Amygdala (tissue), 56 donors: ENCODE measurements at regions not wholly inside any gene's neighbourhood (a gene's known extent, or its start where the extent isn't known, plus 50 kb on each side); places are given as distances from the start of the nearest gene placed in this dataset.
"Not testable (repeated sequence)": the region's sequence is repeated elsewhere in the genome, so short reads cannot be mapped to it uniquely, and the experiment has no call there.

Experiments
- DNase-seq, 56 donors: peaks; one replicate each; lab custom pipeline; 2025; lab: John Stamatoyannopoulos, UW

GRCh38 chr7:138214926-138215325, 138.7 kb downstream of the AKR1D1 start:
- no peak for DNase-seq

- not testable (repeated sequence) for DNase-seq
These were observed 144.1 kb downstream of the AKR1D1 start for GRCh38 chr7:138220321-138220720.

- not testable (repeated sequence) for DNase-seq
These were observed 145.1 kb downstream of the AKR1D1 start for GRCh38 chr7:138221388-138221787.

- DNase-seq, result no peak
These were observed 147.2 kb downstream of the AKR1D1 start for GRCh38 chr7:138223402-138223879.

GRCh38 chr7:138226001-138226476, 149.8 kb downstream of the AKR1D1 start:
- DNase-seq, result peak in 12 of 56 donors; percentile 1 to 34 (median 6)

GRCh38 chr7:138226745-138227279, 150.6 kb downstream of the AKR1D1 start:
- DNase-seq, result no peak

GRCh38 chr7:138228119-138228518, 151.9 kb downstream of the AKR1D1 start:
- DNase-seq, result no peak

- DNase-seq, result no peak
These were observed 152.5 kb downstream of the AKR1D1 start for GRCh38 chr7:138228769-138229168.

- DNase-seq, result no peak
These were observed 156.9 kb downstream of the AKR1D1 start for GRCh38 chr7:138233189-138233588.

- DNase-seq, result no peak
These were observed 158.9 kb downstream of the AKR1D1 start for GRCh38 chr7:138235207-138235606.

- no peak for DNase-seq
These were observed 161.7 kb downstream of the AKR1D1 start for GRCh38 chr7:138237995-138238394.

GRCh38 chr7:138238734-138239659, 162.7 kb downstream of the AKR1D1 start:
- no peak for DNase-seq

GRCh38 chr7:138243430-138243829, 167.2 kb downstream of the AKR1D1 start:
- DNase-seq, result no peak

- DNase-seq, result no peak
These were observed 167.6 kb downstream of the AKR1D1 start for GRCh38 chr7:138243836-138244235.

- DNase-seq, result no peak
These were observed 168.3 kb downstream of the AKR1D1 start for GRCh38 chr7:138244606-138245005.

GRCh38 chr7:138245216-138245615, 169.0 kb downstream of the AKR1D1 start:
- no peak for DNase-seq

- no peak for DNase-seq
These were observed 169.4 kb downstream of the AKR1D1 start for GRCh38 chr7:138245682-138246081.

GRCh38 chr7:138246428-138246827, 170.2 kb downstream of the AKR1D1 start:
- no peak for DNase-seq

- DNase-seq, result no peak
These were observed 170.8 kb downstream of the AKR1D1 start for GRCh38 chr7:138247081-138247480.

- DNase-seq, result no peak
These were observed 171.5 kb downstream of the AKR1D1 start for GRCh38 chr7:138247568-138248333.

GRCh38 chr7:138248609-138249008, 172.3 kb downstream of the AKR1D1 start:
- DNase-seq, result no peak
